ENCODE measurements at regions not wholly inside any gene's neighbourhood (a gene's known extent, or its start where the extent isn't known, plus 50 kb on each side); places are given as distances from the start of the nearest gene placed in this dataset. TPM values are rescaled to one million over a fixed set of nuclear protein-coding genes. Genes with fewer than 3 reads are reported as not detected.

DNA sequence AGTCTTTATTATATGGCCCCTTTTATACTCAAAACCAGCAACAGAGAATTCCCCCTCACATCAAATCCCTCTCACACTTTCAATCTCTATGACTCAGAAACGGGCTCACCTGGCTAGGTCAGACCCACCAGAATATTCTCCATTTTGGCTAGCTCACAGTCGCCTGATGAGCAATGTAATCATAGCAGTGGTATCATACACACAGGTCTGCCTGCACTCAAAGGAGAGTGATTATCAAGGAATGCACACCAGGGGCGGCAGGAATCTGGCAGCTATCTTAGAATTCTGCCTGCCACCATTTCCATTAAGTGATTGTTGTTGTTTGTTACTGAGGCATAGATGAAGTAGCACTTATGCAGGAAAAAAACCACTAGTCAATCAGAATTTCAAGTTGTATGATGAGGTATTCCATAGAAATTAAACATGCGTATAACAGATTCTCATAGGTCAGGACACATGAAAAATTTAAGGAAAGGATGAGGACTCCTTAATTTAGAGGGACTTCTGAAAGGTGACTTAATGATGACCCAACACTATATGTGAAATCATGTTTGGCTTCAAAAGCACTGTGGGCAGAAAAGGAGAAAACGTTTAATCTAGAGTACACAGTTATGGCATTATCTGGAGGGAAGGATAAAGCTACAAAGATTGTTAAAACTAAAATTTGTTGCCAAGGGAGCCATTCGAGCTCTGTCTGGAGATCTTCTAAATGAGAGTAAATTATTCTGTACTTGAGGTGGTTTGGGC is 185.8 kb upstream of the DDI1 start:
- H3K9me3 Mint-ChIP-seq: no peaks in the 10 kb centered on the region
- no peak for DNase-seq
- H3K27me3 Mint-ChIP-seq (ENCODE audit: insufficient read depth): no peaks in the 10 kb centered on the region
- TF ChIP-seq, protein P1, sequence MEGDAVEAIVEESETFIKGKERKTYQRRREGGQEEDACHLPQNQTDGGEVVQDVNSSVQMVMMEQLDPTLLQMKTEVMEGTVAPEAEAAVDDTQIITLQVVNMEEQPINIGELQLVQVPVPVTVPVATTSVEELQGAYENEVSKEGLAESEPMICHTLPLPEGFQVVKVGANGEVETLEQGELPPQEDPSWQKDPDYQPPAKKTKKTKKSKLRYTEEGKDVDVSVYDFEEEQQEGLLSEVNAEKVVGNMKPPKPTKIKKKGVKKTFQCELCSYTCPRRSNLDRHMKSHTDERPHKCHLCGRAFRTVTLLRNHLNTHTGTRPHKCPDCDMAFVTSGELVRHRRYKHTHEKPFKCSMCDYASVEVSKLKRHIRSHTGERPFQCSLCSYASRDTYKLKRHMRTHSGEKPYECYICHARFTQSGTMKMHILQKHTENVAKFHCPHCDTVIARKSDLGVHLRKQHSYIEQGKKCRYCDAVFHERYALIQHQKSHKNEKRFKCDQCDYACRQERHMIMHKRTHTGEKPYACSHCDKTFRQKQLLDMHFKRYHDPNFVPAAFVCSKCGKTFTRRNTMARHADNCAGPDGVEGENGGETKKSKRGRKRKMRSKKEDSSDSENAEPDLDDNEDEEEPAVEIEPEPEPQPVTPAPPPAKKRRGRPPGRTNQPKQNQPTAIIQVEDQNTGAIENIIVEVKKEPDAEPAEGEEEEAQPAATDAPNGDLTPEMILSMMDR (IDR thresholded peaks at IDR 0.05): no peak
- no peaks in the 10 kb centered on the region for H3K36me3 Mint-ChIP-seq (ENCODE audit: low read depth)
- no peak overlapping the region for H3K27ac Mint-ChIP-seq
- H3K4me1 Mint-ChIP-seq (ENCODE audit: low read depth): peaks cover 22% of the 10 kb centered on the region
- H3K4me3 Mint-ChIP-seq: no peak overlapping the region

DNA sequence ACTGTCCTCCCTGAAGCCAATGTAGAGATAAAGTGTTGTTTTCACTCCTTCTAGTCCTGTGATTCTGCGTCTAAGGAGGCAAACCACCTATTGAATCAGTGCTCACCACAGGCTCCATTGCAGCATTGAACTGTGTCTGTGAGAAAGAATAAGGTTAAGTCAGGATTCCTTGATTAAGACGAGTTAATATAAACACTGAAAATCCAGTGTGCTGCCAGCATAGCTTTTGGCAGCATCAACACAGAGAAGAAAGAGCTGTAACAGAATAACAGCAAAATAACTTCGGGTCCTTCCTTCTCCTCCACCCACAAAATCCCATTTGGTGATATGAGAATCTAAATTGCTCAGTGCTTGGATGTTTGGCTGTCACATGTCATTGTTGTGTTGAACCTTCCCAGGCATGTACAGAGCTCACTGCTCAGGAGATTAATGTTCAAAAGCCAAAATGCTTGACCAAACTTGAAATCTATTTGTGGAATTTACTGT is 185.2 kb upstream of the DDI1 start:
- Mint-ChIP-seq H3K27me3 (ENCODE audit: insufficient read depth) (no peaks in the 10 kb centered on the region), H3K9me3 (no peaks in the 10 kb centered on the region; the same call in 1 of the 2 replicates), H3K36me3 (ENCODE audit: low read depth) (0 out of 2 replicates have a peak, but pooled peaks cover 4% of the 10 kb centered on the region), H3K4me3 (no peak overlapping the region), H3K4me1 (ENCODE audit: low read depth) (peaks cover 20% of the 10 kb centered on the region), H3K27ac (no peak overlapping the region)
- TF ChIP-seq, protein P1 (IDR thresholded peaks at IDR 0.05): no peak
- no peak for DNase-seq

Small RNA genes in the stretch of these regions (microRNA-seq; reads per million reads assigned to microRNA genes)
- not detected for gene MIR4693

Measured in HFFc6 (cell line).